K562 (cell line): ENCODE measurements at regions not wholly inside any gene's neighbourhood (a gene's known extent, or its start where the extent isn't known, plus 50 kb on each side); places are given as distances from the start of the nearest gene placed in this dataset.

Source experiments
- ATAC-seq: fragments of 200-7000 bp; cut with Tn5 transposase; 3 replicates; pipeline ENCODE4 v1.9.1; 2020; ENCODE audit warnings: moderate library complexity
- BruUV-seq: library from RNA; stranded (reverse); fragments of 400-500 nt; replicated peaks from 2 replicates; lab custom pipeline; 2021; lab: Mats Ljungman, UMichigan
- CTCF ChIA-PET: fragments of 300-600 bp; formaldehyde crosslinking; extraction: SDS; loops from one replicate; lab custom pipeline; 2021; ENCODE audit warnings: low intra/inter-chr PET ratio; lab: Yijun Ruan, JAX
- POLR2A ChIA-PET: fragments of 300-600, 350-650 bp; sonication (Branson Sonifier 250); formaldehyde crosslinking; extraction: SDS; loops from one replicate; lab custom pipeline; 2021; ENCODE audit warnings: antibody characterized with exemption, inconsistent platforms; lab: Yijun Ruan, JAX
- DNase-seq, 4 experiments: peaks; one replicate each; pipeline versions ENCODE4 v3.0.0 to v3.0.0-alpha.2; 2011 to 2018; ENCODE audit warnings: low spot score in 3 of 4, mixed read lengths in 3 of 4; ENCODE audit errors: extremely low read depth in 1 of 4
- FAIRE-seq: peaks from 2 replicates; lab custom pipeline; 2011; peaks lifted over from hg19 to GRCh38; lab: Jason Lieb, UNC
- H2AFZ ChIP-seq: 2 replicates; pipeline ENCODE4 v1.6.0; 2011; ENCODE audit warnings: low read depth, low read length, control low read depth, inconsistent platforms
- H3K27ac ChIP-seq: fragments of 200-600 bp; 3 replicates; pipeline ENCODE4 v1.8.0; 2011; ENCODE audit warnings: low read depth, mild to moderate bottlenecking, control low read depth, inconsistent platforms, low read length, moderate library complexity, mixed read lengths; ENCODE audit errors: extremely low read depth
- H3K27me3 ChIP-seq, 2 experiments: fragments of 300-600 bp in 1 of 2; 2 replicates in 1 of 2; 3 replicates in 1 of 2; pipeline versions ENCODE4 v1.6.0 to v1.8.0; 2011; ENCODE audit warnings: inconsistent platforms in 2 of 2, low read length in 2 of 2, mild to moderate bottlenecking in 1 of 2, mixed read lengths in 1 of 2, moderate library complexity in 1 of 2; ENCODE audit not compliant: control insufficient read depth in 2 of 2, insufficient read depth in 2 of 2
- H3K36me3 ChIP-seq: fragments of 300-600 bp; 3 replicates; pipeline ENCODE4 v1.8.0; 2011; ENCODE audit warnings: mild to moderate bottlenecking, low read length, inconsistent platforms; ENCODE audit not compliant: control insufficient read depth, insufficient read depth
- H3K4me1 ChIP-seq, 2 experiments: fragments of 200-600 bp in 1 of 2; replicated peaks in 1 of 2; 2 replicates in 1 of 2; 3 replicates in 1 of 2; pipeline versions ENCODE4 v1.5.1 to v1.8.0; 2011; ENCODE audit warnings: inconsistent platforms in 2 of 2, low read length in 2 of 2, mild to moderate bottlenecking in 1 of 2, mixed read lengths in 1 of 2, moderate library complexity in 1 of 2; ENCODE audit not compliant: control insufficient read depth in 2 of 2, insufficient read depth in 2 of 2
- H3K4me2 ChIP-seq: 2 replicates; pipeline ENCODE4 v1.6.1; 2011; ENCODE audit warnings: low read length, control low read depth, inconsistent platforms, mixed read lengths; ENCODE audit not compliant: insufficient read depth
- H3K4me3 ChIP-seq: fragments of 200-600 bp; sonication (generic), shearing (Covaris generic); 2 replicates; pipeline ENCODE4 v1.5.1; 2016; ENCODE audit warnings: control low read depth, inconsistent platforms
- H3K79me2 ChIP-seq: fragments of 200-600 bp; 3 replicates; pipeline ENCODE4 v1.8.0; 2011; ENCODE audit warnings: low read length, inconsistent platforms; ENCODE audit not compliant: control insufficient read depth, insufficient read depth
- H3K9ac ChIP-seq, 2 experiments: 2 replicates each; pipeline versions ENCODE4 v1.6.0 to v1.6.1; 2011; ENCODE audit warnings: low read depth in 2 of 2, low read length in 2 of 2, control low read depth in 1 of 2, inconsistent platforms in 1 of 2, mild to moderate bottlenecking in 1 of 2, mixed read lengths in 1 of 2; ENCODE audit not compliant: insufficient read depth in 1 of 2
- H3K9me1 ChIP-seq: one replicate; pipeline ENCODE4 v1.6.0; 2011; ENCODE audit warnings: inconsistent platforms, mild to moderate bottlenecking, low read length, moderate library complexity; ENCODE audit not compliant: control insufficient read depth, insufficient read depth
- H3K9me3 ChIP-seq: replicated peaks from 2 replicates; pipeline ENCODE4 v1.5.1; 2011; ENCODE audit warnings: low read depth, low read length, inconsistent platforms; ENCODE audit not compliant: control insufficient read depth, insufficient read depth
- H4K20me1 ChIP-seq: replicated peaks from 2 replicates; pipeline ENCODE4 v1.6.1; 2011; ENCODE audit warnings: low read length, inconsistent platforms, mixed read lengths; ENCODE audit not compliant: control insufficient read depth, insufficient read depth
- CHD4 ChIP-seq: fragments of 200-600 bp; sonication (generic); IDR thresholded peaks from 3 replicates; pipeline ENCODE4 v1.6.1; 2012; ENCODE audit warnings: low read depth, mild to moderate bottlenecking, mixed read lengths, low read length, inconsistent platforms; ENCODE audit not compliant: insufficient read depth, insufficient replicate concordance, poor library complexity, severe bottlenecking
- HMG20A ChIP-seq: fragments of 450-650 bp; formaldehyde crosslinking; conservative IDR thresholded peaks from 2 replicates; pipeline ENCODE4 v1.4.0; 2020; ENCODE audit warnings: mild to moderate bottlenecking, mixed read lengths
- NCOA1 ChIP-seq: fragments of 450-650 bp; IDR thresholded peaks from 2 replicates; pipeline ENCODE4 v1.6.1; 2016; ENCODE audit warnings: low read depth
- NEUROD1 ChIP-seq: fragments of 150-350 bp; IDR thresholded peaks from 2 replicates; pipeline ENCODE4 v1.6.1; 2014; ENCODE audit warnings: borderline replicate concordance, low read length, low read depth; ENCODE audit not compliant: partially characterized antibody
- PHF20 ChIP-seq: fragments of 450-650 bp; IDR thresholded peaks from 2 replicates; pipeline ENCODE4 v1.6.1; 2018; ENCODE audit not compliant: partially characterized antibody
- ZNF384 ChIP-seq: IDR thresholded peaks from 2 replicates; pipeline ENCODE4 v1.6.1; 2012; ENCODE audit warnings: low read depth, low read length, improper control_type of control experiment
- WGBS: fragments of 100-300 bp; shearing (Covaris generic); methylation state at CpG from one replicate; pipeline ENCODE4 v1.1.6; 2016; ENCODE audit warnings: low coverage, mixed read lengths; ENCODE audit not compliant: insufficient coverage; ENCODE audit errors: missing lambda C conversion rate; 5-methylcytosine and 5-hydroxymethylcytosine counted together
- in situ Hi-C: fragments of 300-500 bp; cut with MboI; formaldehyde crosslinking; loops from 4 replicates; pipeline ENCODE4 v1.15.0; 2018; ENCODE audit warnings: inconsistent platforms, mixed read lengths
- intact Hi-C: fragments of 100-400 bp; cut with micrococcal nuclease; formaldehyde crosslinking; loops from 2 replicates; pipeline ENCODE4 v1.14.2; 2022
- TF ChIP-seq, protein P1 (sequence below), 2 experiments: fragments of 450-650 bp in 1 of 2; sonication (generic) in 1 of 2; formaldehyde crosslinking; conservative IDR thresholded peaks; 2 replicates each; pipeline versions ENCODE4 v1.4.0 to v1.8.1; 2020 to 2022; ENCODE audit warnings: mild to moderate bottlenecking in 1 of 2, missing genetic modification reagents in 1 of 2
- TF ChIP-seq, protein P2 (sequence below), 2 experiments: fragments of 200-800 bp in 1 of 2; sonication (Bioruptor generic) in 1 of 2; sonication (generic) in 1 of 2; formaldehyde crosslinking in 1 of 2; IDR thresholded peaks in 1 of 2; conservative IDR thresholded peaks in 1 of 2; 2 replicates each; pipeline versions ENCODE4 v1.5.0 to v1.6.1; 2016 to 2020; ENCODE audit warnings: missing compliant biosample characterization in 1 of 2, missing genetic modification characterization in 1 of 2, missing genetic modification reagents in 1 of 2
- TF ChIP-seq, protein P3 (sequence below): fragments of 250-450 bp; sonication (Bioruptor Pico); IDR thresholded peaks from 2 replicates; pipeline ENCODE4 v1.5.0; 2021
- TF ChIP-seq, protein P4 (sequence below): sonication (generic); formaldehyde crosslinking; IDR thresholded peaks from 2 replicates; pipeline ENCODE4 v1.8.0; 2023; ENCODE audit warnings: missing genetic modification reagents, mild to moderate bottlenecking, borderline replicate concordance

DNA sequence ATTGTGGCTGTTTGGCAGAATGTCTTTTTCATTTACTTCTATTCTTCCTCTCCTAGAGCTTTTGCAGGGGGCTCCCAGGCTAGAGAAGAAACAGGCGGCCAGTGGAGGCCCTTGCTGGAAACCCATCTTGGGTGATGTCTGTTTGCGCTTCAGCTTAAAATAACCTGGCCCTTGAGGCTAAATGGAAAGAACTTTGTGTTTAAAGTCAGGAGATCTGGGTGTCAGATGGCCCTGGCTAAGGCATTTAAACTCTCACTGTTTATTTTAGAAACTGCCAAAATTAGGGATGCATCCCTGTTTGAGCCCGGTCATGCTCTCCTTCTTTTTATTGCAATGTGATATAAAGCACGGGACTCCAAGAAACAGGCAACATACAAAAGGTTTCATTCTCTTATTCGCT lies 118.4 kb upstream of the RMP24 start (continued):
- TF ChIP-seq, protein P1, sequence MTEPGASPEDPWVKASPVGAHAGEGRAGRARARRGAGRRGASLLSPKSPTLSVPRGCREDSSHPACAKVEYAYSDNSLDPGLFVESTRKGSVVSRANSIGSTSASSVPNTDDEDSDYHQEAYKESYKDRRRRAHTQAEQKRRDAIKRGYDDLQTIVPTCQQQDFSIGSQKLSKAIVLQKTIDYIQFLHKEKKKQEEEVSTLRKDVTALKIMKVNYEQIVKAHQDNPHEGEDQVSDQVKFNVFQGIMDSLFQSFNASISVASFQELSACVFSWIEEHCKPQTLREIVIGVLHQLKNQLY (CRISPR knock-in tag; conservative IDR thresholded peaks at IDR 0.05): no peak
- TF ChIP-seq, protein P2, sequence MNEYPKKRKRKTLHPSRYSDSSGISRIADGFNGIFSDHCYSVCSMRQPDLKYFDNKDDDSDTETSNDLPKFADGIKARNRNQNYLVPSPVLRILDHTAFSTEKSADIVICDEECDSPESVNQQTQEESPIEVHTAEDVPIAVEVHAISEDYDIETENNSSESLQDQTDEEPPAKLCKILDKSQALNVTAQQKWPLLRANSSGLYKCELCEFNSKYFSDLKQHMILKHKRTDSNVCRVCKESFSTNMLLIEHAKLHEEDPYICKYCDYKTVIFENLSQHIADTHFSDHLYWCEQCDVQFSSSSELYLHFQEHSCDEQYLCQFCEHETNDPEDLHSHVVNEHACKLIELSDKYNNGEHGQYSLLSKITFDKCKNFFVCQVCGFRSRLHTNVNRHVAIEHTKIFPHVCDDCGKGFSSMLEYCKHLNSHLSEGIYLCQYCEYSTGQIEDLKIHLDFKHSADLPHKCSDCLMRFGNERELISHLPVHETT (CRISPR knock-in tag; conservative IDR thresholded peaks at IDR 0.05 in 1 of 2, IDR thresholded peaks at IDR 0.05 in 1 of 2): no peak

DNA sequence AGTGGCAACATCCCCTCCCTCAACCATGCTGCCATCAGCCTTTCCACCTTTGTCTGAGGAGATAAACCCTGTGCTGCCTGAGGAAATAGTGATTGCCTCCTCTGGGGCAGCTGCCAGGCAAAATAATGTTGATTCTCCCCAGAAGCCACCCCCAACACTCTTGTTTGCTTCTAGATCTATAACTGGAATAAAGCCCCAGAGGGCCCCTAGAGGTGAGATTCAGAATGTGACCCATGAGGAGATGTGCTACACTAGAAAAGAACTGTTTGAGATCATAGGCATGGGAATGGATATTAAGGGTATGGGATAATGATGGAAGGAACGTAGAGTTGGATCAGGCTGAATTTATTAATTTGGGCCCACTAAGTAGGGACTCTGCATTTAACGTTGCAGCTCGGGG lies 116.3 kb upstream of the RMP24 start:
- intact Hi-C loops (no loop called here), in situ Hi-C loops (no loop called here)
- no peaks in the 10 kb centered on the region for H4K20me1 ChIP-seq
- no peaks in the 10 kb centered on the region for H3K4me1 ChIP-seq
- H3K27me3 ChIP-seq: peaks cover 4 to 7% of the 10 kb centered on the region in 2 experiments; a peak in 2 of 5 replicates
- no peaks in the 10 kb centered on the region for H3K79me2 ChIP-seq
- ChIA-PET POLR2A (no interaction called here), CTCF (no interaction called here)
- peak; percentile 63; the same call in 1 of the 3 replicates for ATAC-seq
- no peak overlapping the region for H3K9ac ChIP-seq
- no peaks in the 10 kb centered on the region for H3K9me1 ChIP-seq
- H3K27ac ChIP-seq: no peak overlapping the region
- DNase-seq: no peak
- WGBS: 0% methylated on average over 3 of the region's 3 CpGs
- H2AFZ ChIP-seq: no peak overlapping the region
- no peak for FAIRE-seq
- H3K4me3 ChIP-seq: no peak overlapping the region
- BruUV-seq: no TSS peak
- H3K36me3 ChIP-seq: no peaks in the 10 kb centered on the region
- no peaks in the 10 kb centered on the region for H3K9me3 ChIP-seq
- H3K4me2 ChIP-seq: no peak overlapping the region
- TF ChIP-seq, protein P3, sequence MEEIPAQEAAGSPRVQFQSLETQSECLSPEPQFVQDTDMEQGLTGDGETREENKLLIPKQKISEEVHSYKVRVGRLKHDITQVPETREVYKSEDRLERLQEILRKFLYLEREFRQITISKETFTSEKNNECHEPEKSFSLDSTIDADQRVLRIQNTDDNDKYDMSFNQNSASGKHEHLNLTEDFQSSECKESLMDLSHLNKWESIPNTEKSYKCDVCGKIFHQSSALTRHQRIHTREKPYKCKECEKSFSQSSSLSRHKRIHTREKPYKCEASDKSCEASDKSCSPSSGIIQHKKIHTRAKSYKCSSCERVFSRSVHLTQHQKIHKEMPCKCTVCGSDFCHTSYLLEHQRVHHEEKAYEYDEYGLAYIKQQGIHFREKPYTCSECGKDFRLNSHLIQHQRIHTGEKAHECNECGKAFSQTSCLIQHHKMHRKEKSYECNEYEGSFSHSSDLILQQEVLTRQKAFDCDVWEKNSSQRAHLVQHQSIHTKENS: no peak
- no peak for TF ChIP-seq CHD4
- no peak for TF ChIP-seq HMG20A (CRISPR knock-in tag)
- TF ChIP-seq ZNF384: no peak
- TF ChIP-seq NEUROD1: no peak
- TF ChIP-seq NCOA1: no peak
- no peak for TF ChIP-seq PHF20
- TF ChIP-seq, protein P4, sequence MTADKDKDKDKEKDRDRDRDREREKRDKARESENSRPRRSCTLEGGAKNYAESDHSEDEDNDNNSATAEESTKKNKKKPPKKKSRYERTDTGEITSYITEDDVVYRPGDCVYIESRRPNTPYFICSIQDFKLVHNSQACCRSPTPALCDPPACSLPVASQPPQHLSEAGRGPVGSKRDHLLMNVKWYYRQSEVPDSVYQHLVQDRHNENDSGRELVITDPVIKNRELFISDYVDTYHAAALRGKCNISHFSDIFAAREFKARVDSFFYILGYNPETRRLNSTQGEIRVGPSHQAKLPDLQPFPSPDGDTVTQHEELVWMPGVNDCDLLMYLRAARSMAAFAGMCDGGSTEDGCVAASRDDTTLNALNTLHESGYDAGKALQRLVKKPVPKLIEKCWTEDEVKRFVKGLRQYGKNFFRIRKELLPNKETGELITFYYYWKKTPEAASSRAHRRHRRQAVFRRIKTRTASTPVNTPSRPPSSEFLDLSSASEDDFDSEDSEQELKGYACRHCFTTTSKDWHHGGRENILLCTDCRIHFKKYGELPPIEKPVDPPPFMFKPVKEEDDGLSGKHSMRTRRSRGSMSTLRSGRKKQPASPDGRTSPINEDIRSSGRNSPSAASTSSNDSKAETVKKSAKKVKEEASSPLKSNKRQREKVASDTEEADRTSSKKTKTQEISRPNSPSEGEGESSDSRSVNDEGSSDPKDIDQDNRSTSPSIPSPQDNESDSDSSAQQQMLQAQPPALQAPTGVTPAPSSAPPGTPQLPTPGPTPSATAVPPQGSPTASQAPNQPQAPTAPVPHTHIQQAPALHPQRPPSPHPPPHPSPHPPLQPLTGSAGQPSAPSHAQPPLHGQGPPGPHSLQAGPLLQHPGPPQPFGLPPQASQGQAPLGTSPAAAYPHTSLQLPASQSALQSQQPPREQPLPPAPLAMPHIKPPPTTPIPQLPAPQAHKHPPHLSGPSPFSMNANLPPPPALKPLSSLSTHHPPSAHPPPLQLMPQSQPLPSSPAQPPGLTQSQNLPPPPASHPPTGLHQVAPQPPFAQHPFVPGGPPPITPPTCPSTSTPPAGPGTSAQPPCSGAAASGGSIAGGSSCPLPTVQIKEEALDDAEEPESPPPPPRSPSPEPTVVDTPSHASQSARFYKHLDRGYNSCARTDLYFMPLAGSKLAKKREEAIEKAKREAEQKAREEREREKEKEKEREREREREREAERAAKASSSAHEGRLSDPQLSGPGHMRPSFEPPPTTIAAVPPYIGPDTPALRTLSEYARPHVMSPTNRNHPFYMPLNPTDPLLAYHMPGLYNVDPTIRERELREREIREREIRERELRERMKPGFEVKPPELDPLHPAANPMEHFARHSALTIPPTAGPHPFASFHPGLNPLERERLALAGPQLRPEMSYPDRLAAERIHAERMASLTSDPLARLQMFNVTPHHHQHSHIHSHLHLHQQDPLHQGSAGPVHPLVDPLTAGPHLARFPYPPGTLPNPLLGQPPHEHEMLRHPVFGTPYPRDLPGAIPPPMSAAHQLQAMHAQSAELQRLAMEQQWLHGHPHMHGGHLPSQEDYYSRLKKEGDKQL (CRISPR knock-in tag): no peak
